Umbilical cord (tissue), 1 donor: ENCODE measurements at regions not wholly inside any gene's neighbourhood (a gene's known extent, or its start where the extent isn't known, plus 50 kb on each side); places are given as distances from the start of the nearest gene placed in this dataset.

Source experiments
- DNase-seq: peaks from one replicate; pipeline ENCODE4 v3.0.0-alpha.2; 2015; ENCODE audit warnings: low spot score

DNA sequence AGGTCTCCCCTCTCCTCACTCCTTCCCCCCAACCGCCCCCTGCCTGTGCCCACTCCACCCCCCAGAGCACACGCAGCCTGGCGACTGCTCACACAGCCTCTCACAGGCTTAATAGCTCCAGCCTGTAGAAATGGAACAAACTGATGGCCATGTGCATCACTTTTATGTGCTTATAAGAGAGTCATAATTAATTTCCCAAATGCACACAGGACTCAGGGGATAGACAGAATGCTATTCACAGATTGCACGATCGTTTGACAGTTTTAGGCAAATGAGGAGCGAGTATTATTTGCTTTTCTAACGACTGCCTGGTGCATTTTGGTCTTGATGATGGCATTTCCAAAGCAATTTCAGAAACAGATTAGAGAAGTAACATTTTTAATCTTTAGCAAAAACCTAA is 97.7 kb upstream of the VSTM2B start:
- no peak for DNase-seq

DNA sequence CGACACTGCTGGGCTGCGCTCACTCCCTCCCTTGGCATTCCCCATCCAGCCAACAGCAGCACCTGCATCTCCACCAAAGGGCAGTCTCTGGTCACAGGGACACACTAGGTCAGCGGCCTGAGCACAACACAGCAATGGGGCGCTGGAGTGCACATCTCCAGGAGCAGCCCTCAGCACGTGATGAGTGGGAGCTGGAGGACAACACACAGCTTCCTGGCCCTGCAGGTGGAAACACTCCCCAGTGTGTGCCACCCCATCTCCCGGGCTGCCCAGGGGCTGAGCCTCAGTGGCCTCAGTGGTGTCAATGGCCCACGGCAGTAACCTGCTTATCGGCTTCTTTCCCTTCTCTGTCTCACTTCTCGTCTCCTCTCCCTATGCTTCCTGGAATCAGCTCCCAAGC is 96.8 kb upstream of the VSTM2B start:
- no peak for DNase-seq

- no peak for DNase-seq
Measured at GRCh38 chr19:29429581-29429980, 96.2 kb upstream of the VSTM2B start.

GRCh38 chr19:29431332-29431731 is 94.5 kb upstream of the VSTM2B start:
- no peak for DNase-seq

DNA sequence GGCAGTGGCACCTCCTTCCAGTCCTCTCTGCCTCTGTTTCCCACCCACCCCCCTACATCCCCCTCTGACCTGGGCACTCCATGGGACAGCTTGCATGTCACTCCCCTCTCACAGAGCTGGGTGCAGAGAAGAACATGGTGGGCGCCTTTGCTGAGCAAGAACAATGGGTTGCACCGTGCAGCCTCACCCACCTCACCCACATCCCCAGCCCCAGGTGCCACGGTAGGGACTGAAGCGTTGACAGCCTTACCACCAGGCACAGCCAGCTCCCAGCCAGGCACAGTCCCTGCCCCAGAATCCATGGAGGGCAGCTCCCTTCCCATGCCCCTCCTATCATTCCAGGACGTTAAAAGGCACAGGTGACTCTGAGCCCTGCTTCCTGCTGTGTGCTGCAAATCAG is 93.1 kb upstream of the VSTM2B start:
- DNase-seq = no peak

- no peak for DNase-seq
Measured at GRCh38 chr19:29436591-29437103, 89.1 kb upstream of the VSTM2B start.

DNA sequence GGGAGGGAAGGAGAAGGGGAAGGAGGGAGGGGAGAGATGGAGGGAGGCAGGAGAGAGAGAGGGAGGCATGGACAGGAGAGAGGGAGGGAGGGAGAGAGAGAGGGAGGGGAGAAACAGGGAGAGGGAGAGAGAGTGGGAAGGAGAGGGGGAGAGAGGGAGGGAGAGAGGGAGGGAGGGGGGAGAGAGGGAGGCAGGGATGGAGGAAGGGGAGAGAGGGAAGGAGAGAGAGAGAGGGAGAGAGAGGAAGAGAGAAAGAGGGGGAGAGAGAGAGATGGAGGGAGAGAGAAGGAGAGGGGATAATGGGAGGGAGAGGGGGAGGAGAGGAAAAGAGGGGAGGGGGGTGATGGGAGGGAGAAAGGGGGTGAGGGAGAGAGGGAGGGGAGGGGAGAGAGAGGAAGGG is 86.8 kb upstream of the VSTM2B start:
- no peak for DNase-seq

- no peak for DNase-seq
Measured at GRCh38 chr19:29439688-29440550, 85.9 kb upstream of the VSTM2B start.

GRCh38 chr19:29442094-29442493 is 83.7 kb upstream of the VSTM2B start:
- no peak for DNase-seq

- no peak for DNase-seq
Measured at GRCh38 chr19:29442910-29443309, 82.9 kb upstream of the VSTM2B start.

- DNase-seq = no peak
Measured at GRCh38 chr19:29445246-29445645, 80.5 kb upstream of the VSTM2B start.

DNA sequence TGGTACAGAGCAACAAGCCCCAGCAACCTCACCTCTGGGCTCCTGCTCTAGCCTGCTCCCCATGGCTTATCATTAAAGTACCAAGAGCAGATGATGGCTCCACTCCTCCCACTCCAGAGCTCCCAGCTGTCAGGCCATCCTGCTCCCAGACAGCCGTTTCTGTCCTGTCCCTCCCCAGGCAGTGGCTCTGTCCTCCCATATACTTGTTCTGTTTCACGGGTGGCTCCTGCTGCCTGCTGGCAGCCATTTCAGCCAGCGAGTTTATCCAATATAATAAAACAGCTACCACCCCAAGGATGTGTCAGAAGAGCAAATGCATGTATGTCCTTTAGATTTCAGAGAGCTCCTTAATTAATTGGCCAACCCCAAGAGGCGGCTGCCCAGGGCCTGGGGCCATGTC is 79.4 kb upstream of the VSTM2B start:
- DNase-seq = no peak

- DNase-seq = no peak
Measured at GRCh38 chr19:29448046-29448445, 77.7 kb upstream of the VSTM2B start.

GRCh38 chr19:29449371-29449770 is 76.4 kb upstream of the VSTM2B start:
- no peak for DNase-seq

DNA sequence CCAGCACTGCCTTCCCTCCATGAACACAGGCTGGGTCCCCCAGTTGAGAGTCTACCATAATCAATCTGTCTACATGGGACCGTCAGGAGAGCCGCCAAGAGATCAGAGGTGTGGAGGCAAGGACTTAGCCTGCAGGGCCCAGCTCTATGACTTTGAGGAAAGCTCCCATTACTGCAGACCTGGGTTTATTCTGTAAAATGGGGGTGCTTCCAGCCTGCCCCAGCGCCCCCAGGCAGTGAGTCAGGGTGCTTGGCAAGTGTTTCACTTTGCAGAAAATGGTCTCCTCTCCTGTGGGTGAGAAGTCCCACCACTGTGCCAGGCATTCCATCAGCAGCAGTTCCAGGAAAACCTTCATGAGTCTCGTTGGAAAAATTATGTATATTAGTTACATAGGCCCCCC is 75.5 kb upstream of the VSTM2B start:
- no peak for DNase-seq

GRCh38 chr19:29450812-29451211 is 75.0 kb upstream of the VSTM2B start:
- no peak for DNase-seq

DNA sequence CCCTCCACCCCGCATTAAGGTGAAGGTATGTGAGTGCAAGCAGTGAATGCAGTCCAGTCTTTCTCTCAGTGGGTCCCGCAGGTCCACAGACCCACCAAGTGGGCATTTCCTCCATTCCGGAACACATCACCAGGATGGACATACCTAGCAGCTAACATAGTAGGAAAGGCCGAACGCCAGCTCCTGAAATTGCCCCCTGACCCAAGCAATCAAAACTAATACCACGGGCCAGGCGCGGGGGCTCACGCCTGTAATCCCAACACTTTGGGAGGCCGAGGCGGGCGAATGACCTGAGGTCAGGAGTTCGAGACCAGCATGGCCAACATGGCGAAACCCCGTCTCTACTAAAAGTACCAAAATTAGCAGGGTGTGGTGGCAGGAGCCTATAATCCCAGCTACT is 71.7 kb upstream of the VSTM2B start:
- no peak for DNase-seq

DNA sequence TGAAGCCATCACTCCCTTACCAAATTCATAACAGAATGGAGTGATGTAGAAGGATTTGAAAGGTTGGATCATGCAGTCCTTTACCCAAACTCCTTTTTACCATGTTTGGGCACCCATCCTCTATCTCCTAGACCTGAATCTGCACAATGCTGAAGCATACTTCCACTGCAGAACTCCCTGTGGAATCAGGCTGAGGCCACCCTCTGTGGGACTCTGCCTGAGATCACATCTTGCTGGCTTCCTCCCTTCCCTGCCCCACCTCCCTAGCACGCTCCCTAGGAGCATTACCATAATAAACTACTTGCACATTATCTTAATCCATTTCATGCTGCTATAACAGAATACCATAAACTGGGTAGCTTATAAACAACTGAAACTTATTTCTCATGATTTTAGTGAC is 68.4 kb upstream of the VSTM2B start:
- DNase-seq = no peak

GRCh38 chr19:29467824-29468401 is 57.9 kb upstream of the VSTM2B start:
- DNase-seq = no peak

DNA sequence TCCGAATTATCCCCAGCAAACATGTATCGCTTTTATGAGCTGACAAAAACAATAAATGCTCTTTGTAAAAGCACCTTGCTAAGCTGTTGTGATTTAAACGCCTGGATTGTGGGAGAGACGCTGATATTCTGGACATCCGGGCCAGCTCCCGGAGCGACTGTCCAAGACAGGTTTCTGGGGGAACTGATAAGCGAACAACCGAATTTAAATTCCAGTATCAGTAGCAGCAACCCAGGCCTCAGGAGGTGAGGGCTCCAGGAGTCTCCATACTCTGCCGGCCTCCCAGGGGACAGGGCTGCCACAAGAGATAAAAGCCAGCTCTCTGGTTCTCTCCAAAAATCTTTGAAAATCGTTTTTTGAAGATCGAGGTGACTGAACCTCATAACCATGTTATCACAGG is 50.3 kb upstream of the VSTM2B start:
- no peak for DNase-seq
